Retinal pigment epithelial cell (primary cell): ENCODE measurements at regions not wholly inside any gene's neighbourhood (a gene's known extent, or its start where the extent isn't known, plus 50 kb on each side); places are given as distances from the start of the nearest gene placed in this dataset.
"Not testable (repeated sequence)": the region's sequence is repeated elsewhere in the genome, so short reads cannot be mapped to it uniquely, and the experiment has no call there.

Experiments
- DNase-seq: peaks from one replicate; pipeline ENCODE4 v3.0.0-alpha.2; 2010; ENCODE audit warnings: low read depth
- H3K4me3 ChIP-seq: 2 replicates; pipeline ENCODE4 v1.5.1; 2011; ENCODE audit warnings: mild to moderate bottlenecking, low read length, control low read depth, moderate library complexity
- CTCF ChIP-seq: conservative IDR thresholded peaks from 2 replicates; pipeline ENCODE4 v1.5.1; 2011; ENCODE audit warnings: low read depth, low read length, control low read depth, inconsistent platforms

DNA sequence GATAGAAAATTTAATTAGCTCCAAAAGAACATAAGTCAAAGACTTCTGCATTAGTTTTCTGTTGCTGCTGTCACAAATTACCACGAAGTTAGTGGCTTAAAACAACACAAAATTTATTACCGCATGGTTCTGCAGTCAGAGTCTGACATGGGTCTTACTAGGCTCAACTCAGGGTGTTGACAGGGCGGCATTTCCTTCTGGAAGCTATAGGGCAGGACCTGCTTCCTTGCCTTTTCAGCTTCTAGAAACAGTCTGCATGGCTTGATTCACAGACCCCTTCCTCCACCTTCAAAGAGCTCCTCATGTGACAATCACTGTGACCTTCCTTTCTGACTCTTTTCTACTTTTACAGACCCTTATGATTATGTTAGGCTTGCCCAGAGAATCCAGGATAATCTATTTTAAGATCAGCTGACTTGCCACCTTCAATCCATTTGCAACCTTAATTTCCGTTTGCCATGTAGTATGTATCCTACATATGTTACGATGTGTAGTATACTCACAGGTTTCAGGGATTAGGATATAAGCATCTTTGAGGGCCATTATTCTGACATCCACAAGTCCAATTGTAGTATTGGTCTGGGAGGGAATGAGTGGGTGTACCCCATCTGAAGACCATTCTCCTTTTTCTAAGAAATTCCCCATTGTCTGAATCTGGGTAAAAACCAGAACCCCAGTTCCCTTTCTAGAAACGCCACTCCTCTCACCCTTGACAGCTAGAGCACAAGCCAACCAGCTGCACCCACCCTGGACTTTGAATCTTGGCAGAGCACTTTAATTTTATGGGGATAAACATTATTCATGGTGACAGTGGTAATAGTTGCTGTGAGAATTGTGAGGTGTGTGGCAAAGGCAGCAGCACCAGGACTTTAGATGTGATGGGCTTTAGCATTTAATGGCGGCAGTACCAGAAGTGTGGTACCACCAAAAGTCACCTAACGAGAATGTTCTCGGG lies 265.5 kb downstream of the KCNJ2 start:
- no peak for TF ChIP-seq CTCF
- DNase-seq, result no peak
- H3K4me3 ChIP-seq, result no peak overlapping the region

DNA sequence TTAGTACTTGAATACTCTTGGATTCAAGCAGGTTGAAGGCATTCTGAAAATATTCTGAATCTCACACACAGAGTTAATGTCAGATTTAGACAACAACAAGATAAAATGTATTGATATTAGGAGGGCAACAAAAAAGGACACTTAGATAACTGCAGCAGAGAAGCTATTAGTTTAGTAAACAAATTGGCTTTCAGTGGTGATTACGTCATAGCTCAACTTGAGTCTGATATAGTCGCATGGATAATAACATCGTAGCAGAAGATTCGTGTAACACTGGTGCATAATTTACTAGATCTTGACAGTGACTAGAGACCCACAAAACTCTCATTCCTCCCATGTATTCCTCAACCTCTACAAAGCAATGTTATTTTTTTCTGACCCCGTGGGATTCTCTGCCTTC lies 268.3 kb downstream of the KCNJ2 start:
- no peak for DNase-seq
- H3K4me3 ChIP-seq, result no peak overlapping the region
- no peak for TF ChIP-seq CTCF

- DNase-seq, result no peak
- H3K4me3 ChIP-seq, result no peak overlapping the region
- no peak for TF ChIP-seq CTCF
Measured at GRCh38 chr17:70446446-70446845, 277.1 kb downstream of the KCNJ2 start.

- DNase-seq, result no peak
- no peak for TF ChIP-seq CTCF
- no peak overlapping the region for H3K4me3 ChIP-seq
Measured at GRCh38 chr17:70447588-70447987, 278.3 kb downstream of the KCNJ2 start.

DNA sequence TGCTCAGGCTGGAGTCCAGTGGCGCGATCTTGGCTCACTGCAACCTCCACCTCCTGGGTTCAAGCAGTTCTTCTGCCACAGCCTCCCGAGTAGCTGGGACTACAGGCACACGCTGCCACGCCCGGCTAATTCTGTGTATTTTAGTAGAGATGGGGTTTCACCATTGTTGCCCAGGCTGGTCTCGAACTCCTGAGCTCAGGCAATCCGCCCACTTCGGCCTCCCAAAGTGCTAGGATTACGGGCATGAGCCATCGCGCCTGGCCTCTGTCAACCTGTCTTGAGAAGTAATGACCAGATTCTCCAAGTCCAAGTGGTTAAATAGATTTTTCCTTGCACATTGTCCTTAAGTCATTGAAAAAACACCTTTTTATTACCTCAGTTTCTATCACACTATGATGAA lies 283.7 kb downstream of the KCNJ2 start:
- not testable (repeated sequence) for H3K4me3 ChIP-seq, DNase-seq

- DNase-seq, result no peak
- no peak overlapping the region for H3K4me3 ChIP-seq
- TF ChIP-seq CTCF, result no peak
Measured at GRCh38 chr17:70454377-70454776, 285.0 kb downstream of the KCNJ2 start.

DNA sequence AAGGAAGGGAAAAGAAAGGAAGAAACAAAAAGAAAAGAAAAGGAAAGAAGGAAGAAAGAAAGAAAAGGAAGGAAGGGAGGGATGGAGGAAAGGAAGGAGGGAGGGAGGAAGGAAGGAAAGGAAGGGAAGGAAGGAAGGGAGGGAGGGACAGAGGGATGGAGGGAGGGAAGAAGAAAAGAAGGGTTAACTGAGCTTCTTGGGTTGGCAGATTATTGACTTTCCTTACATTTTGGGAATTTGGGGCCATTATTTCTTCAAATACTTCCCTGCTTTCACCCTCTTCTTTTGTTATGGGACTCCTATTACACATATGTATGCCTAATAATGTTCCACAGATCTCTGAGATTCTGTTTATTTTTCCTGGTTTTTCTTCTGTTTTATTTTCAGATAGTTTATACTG lies 285.6 kb downstream of the KCNJ2 start:
- no peak for DNase-seq
- H3K4me3 ChIP-seq, result no peak overlapping the region
- TF ChIP-seq CTCF, result no peak
